ENCODE measurements at regions not wholly inside any gene's neighbourhood (a gene's known extent, or its start where the extent isn't known, plus 50 kb on each side); places are given as distances from the start of the nearest gene placed in this dataset.

DNA sequence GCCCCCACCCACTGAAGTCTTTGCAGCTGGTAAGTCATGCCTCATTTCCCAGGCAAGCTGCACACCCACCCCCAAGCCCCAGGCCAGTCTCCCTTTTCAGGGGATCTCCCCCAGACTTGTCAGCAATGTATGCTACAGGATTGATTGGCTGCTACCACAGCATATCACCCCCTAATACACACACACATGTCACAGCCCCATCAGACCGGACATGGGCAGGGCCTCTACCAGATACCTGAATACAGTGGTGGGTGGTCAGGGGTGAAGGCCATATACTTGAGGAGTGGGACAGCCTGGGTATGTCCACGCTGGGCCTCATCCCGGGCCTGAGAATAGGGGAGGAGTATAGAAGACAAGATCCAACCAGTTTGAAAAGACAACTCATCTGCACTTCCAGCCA lies 63.4 kb upstream of the ARAP3 start:
- no peak for DNase-seq

- no peak for DNase-seq
These were observed 61.8 kb upstream of the ARAP3 start for GRCh38 chr5:141743866-141744272.

DNA sequence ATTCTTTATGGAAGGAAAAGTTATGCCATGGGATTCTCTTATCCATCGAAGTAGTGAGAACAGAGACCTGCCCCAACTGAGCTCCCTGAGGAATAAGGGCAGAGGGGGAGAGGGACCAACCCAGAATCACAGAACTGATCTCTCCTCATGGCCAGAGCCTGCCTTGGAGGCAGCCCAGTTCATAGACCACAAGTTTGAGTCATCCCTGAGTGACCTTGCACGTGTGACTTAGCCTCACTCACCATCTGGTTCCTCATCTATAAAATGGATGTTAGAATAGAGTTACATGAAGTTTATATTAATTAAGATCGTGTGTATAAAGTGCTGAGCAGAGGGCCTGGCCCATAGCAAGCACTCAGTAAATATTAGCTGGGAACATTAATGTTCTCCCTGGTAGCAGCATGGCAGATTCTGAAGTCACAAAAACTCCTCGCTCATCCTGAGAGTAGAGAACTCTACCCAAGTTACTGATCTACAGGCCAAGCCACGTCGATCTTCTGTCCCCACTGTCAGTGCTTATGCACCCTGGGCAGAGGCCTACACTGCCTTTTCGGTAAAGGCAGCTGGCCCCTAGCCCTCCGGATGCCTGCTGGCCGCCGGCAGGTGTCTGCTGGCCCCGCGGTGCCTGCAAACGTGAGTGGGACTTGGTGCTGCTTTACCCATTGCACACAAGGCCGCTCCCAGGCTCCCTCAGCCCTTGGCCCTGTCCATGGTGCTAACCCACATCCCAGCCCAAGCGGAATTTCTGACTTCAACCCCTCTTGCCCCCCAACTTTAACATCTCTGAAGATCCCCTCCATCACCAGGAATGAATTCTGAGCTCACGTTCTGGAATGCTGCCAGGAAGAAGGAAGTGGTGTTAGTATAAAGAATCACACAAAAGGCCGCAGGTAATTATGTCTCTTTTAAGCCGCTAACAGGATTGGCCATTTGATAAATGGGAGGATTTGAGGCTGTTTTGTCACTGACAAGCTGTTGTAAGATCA lies 61.1 kb upstream of the ARAP3 start:
- peak in 1 of 2 experiments; percentile 30 for DNase-seq

DNA sequence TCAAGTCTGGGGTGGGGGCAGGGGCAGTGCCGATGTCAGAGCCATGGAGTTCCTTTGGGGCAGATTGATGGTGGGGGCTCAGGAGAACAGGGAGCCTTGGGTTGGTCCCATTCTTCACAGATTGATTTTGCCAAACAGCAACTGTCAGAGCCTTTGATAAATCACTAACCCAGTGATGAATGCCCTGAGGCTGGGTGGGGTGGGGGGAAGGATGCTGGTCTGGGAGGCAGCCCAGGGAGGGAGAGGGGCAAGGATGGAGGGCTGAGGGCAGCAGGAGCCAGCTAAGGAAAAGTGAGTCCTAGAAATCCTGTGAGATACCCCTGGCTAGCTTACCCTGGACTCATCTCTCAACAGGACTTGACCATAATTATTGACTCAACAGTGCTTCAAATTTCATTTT lies 60.1 kb upstream of the ARAP3 start:
- no peak for DNase-seq

GRCh38 chr5:141740885-141741284 lies 58.9 kb upstream of the ARAP3 start:
- DNase-seq = no peak

DNA sequence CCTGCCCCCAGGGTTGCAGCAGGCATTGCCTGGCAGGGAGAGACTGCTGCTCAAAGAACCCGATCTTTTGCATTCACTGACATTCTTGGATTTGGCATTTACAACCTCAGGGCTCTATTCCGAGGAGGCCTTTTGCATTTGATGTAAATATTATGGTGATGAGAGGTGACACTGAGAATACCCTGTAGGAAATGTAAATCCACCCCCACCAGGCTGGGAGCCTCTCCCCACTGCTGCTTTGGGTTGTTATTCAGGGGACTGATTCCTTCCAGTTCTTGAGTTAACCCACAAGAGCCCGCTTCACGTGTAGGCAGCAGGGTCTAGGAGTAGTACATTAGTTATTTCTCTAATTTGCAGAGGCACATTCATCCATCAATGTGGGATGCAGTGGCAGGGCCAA lies 55.5 kb upstream of the ARAP3 start:
- DNase-seq = no peak

DNA sequence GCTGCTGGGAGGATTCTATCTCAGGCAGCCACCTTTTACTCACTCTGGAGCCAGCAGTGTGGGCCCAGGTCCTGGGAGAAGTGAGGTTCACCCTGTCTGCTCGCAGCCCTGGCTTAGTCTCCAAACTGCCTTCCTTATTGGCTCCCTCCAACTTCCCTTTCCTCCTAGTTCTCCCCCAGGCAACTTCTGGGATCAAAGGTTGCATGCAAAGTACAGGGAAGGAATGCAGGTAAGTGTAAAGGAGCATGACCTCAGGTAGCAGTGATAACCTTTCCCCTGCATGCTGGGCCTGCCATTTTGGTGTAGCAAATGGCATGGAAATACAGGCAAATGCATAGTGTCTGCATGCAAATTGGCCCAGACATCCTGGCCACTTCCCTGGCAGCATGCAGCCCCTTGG lies 53.8 kb upstream of the ARAP3 start:
- DNase-seq = no peak

- peak; percentile 47 to 71 for DNase-seq
These were observed 52.6 kb upstream of the ARAP3 start for GRCh38 chr5:141734501-141735229.

GRCh38 chr5:141733198-141733597 lies 51.2 kb upstream of the ARAP3 start:
- no peak for DNase-seq

- no peak for DNase-seq
These were observed 50.4 kb upstream of the ARAP3 start for GRCh38 chr5:141732417-141732816.

Measured in Kasumi-1 (cell line).